ENCODE measurements at regions not wholly inside any gene's neighbourhood (a gene's known extent, or its start where the extent isn't known, plus 50 kb on each side); places are given as distances from the start of the nearest gene placed in this dataset.
A peak's percentile ranks its signal among the peaks of the same experiment; 100 is the strongest.
"Not testable (repeated sequence)": the region's sequence is repeated elsewhere in the genome, so short reads cannot be mapped to it uniquely, and the experiment has no call there.

DNA sequence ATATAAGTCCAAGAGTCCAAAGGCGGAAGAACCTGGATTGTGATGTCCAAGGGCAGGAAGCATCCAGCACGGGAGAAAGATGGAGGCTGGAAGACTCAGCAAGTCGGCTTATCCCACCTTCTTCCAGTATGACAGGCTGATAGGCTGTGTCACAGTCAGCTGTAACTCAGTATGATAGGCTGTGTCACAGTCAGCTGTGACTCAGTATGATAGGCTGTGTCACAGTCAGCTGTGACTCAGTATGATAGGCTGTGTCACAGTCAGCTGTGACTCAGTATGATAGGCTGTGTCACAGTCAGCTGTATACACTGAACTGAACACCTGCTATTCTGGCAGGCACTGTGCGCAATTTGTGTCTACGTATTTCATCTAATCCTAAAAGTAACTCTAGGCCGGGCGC, 271.9 kb downstream of the LRATD1 start:
- not testable (repeated sequence) for DNase-seq (ENCODE audit: low read depth in 2 of 3, low spot score in 2 of 3)

DNA sequence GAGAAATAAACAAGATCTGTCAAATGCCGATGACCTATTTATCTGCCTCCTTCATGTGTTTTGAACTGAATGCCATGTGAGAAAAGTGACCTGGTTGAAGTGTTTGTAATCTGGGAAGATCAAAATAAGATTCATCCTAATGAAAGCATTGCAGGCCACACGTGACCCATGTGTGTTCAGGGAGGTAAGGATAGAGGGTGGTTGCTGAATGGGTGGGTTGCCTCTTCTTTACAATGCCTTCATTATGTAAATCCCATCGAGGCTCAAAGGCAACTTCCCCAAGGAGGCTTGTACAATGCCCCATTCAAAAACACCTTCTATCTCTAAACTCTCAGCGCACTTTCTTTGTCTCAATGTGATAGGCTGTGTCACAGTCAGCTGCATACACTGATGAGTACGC, 273.1 kb downstream of the LRATD1 start:
- no peak for DNase-seq (ENCODE audit: low read depth in 2 of 3, low spot score in 2 of 3)

- peak in 1 of 3 donors; percentile 1 for DNase-seq (ENCODE audit: low read depth in 2 of 3, low spot score in 2 of 3)
Observed at GRCh38 chr2:14907014-14907612, 274.6 kb downstream of the LRATD1 start.

DNA sequence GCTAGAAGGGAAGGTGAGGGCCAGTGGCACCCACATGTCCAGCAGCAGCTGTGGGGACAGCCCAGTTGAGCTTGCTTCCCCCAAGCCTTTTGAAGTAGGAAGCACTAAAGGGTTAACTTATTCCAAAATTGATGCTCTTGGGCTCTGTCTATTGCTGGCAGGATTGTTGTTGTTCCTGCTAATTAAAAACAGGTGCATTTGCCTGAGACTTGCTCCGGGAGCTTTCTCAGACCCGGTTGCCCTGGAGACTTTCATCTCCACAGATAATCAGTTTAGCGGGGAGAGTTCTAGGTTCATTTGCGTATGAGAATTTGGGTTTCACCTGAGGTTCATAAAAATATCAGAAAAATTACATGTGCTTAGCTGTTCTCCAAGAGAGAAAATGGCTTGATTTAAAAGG, 277.3 kb downstream of the LRATD1 start:
- DNase-seq (ENCODE audit: low read depth in 2 of 3, low spot score in 2 of 3): no peak

DNA sequence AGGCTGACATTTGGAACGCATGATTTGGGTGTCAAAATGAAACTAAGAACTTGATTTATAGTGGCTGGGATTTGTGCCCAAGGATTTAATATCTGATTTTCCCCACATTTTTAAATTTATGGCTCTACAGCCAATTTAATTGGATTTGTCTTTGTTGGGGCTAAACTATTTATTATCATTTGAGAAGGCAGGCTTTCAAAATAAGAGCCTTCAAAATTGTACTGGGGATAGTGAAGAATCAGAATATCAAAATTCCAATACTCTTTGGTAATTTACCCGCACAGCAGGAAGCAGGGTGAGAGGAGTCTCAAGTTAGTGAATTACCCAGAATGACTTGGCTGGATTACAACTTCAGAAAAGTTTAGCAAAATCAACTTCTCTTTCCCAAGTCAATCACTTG, 278.1 kb downstream of the LRATD1 start:
- no peak for DNase-seq (ENCODE audit: low read depth in 2 of 3, low spot score in 2 of 3)

DNA sequence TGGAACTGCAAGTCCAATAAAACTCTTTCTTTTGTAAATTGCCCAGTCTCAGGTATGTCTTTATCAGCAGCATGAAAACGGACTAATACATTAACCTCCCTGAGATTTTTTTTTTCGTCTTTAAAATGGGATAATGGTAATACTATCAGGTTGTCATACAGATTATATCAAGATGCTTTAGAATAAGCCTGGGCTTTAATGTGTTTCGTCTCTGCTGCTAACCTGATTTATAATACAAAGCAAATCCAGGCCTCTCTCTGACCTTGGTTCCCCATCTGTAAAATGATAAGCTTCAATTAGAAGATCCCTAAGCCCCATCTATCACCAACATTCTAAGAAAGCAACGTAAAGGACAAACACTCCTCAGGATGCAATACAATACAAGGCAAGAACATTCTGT, 283.5 kb downstream of the LRATD1 start:
- DNase-seq (ENCODE audit: low read depth in 2 of 3, low spot score in 2 of 3): no peak

- DNase-seq (ENCODE audit: low read depth in 2 of 3, low spot score in 2 of 3): no peak
Observed at GRCh38 chr2:14923820-14924580, 291.5 kb downstream of the LRATD1 start.

- DNase-seq (ENCODE audit: low read depth in 2 of 3, low spot score in 2 of 3): no peak
Observed at GRCh38 chr2:14925471-14925870, 293.0 kb downstream of the LRATD1 start.

GRCh38 chr2:14927021-14927564, 294.6 kb downstream of the LRATD1 start:
- DNase-seq (ENCODE audit: low read depth in 2 of 3, low spot score in 2 of 3): no peak

DNA sequence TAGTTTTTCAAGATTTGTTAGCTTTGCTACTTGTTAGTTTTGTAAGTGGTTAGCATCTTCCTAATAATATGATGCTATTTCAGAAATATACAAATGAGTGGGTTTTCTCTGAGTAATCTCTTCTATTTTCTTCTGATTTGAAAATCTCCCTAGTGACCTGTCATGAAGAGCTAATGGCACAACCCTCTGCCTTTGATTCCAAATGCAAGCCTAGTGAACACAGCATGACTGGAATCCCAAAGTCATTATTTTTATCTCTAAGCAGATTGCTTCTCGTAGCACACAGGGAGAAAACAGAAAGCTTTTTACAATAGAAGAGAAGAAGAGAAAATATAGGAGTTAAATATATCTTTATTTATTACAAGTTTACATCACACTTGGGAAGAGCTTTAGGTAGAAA, 295.5 kb downstream of the LRATD1 start:
- DNase-seq (ENCODE audit: low read depth in 2 of 3, low spot score in 2 of 3): no peak

GRCh38 chr2:14930441-14930840, 297.9 kb downstream of the LRATD1 start:
- no peak for DNase-seq (ENCODE audit: low read depth in 2 of 3, low spot score in 2 of 3)

GRCh38 chr2:14932285-14932684, 299.8 kb downstream of the LRATD1 start:
- DNase-seq (ENCODE audit: low read depth in 2 of 3, low spot score in 2 of 3): no peak

DNA sequence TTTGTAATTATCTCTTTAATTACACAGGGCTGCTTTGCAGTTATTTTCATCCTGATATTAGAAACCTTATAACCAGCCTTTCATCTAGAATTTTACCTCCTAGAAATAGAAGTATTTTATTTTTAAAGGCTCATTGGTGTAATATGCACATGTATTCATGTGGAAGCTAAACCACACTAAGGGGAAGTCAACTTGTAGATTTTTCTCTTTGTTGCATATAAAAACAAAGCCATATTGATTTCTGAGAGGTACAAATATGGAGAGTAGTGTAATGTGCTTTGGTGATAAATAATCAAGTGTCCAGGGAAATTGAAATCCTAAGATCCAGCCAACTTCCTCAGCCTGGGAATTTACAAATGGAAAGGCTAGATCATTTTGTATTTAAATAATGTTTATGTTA, 301.2 kb downstream of the LRATD1 start:
- DNase-seq (ENCODE audit: low read depth in 2 of 3, low spot score in 2 of 3): no peak

GRCh38 chr2:14936426-14936825, 303.9 kb downstream of the LRATD1 start:
- DNase-seq (ENCODE audit: low read depth in 2 of 3, low spot score in 2 of 3): no peak

GRCh38 chr2:14937336-14937735, 304.8 kb downstream of the LRATD1 start:
- DNase-seq (ENCODE audit: low read depth in 2 of 3, low spot score in 2 of 3): no peak

DNA sequence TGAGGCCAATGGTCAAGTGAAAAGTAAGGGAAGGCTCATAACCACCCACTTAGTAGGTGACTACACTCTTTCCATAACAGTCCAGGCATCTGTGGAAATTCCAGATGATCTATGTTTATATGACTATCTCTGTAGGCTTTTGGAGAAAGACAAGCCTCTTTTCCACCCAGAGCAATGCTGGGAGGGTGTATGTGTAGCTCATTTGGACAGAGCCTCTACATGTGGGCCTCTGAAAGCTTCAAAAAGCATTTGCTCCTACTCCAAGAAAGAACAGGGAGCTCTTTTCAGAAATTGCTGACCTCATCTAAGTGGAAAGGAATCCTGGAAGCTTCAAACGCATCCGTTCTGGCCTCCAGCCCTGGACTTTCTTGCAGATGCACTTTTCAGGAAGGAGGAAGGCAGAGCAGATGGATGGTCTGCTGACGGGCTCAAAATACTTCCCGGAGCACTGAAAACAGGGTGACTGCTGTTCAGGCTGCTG, 308.7 kb downstream of the LRATD1 start:
- no peak for DNase-seq (ENCODE audit: low read depth in 2 of 3, low spot score in 2 of 3)

GRCh38 chr2:14942987-14943386, 310.5 kb downstream of the LRATD1 start:
- DNase-seq (ENCODE audit: low read depth in 2 of 3, low spot score in 2 of 3): no peak

GRCh38 chr2:14944562-14945346, 312.2 kb downstream of the LRATD1 start:
- DNase-seq (ENCODE audit: low read depth in 2 of 3, low spot score in 2 of 3): no peak

DNA sequence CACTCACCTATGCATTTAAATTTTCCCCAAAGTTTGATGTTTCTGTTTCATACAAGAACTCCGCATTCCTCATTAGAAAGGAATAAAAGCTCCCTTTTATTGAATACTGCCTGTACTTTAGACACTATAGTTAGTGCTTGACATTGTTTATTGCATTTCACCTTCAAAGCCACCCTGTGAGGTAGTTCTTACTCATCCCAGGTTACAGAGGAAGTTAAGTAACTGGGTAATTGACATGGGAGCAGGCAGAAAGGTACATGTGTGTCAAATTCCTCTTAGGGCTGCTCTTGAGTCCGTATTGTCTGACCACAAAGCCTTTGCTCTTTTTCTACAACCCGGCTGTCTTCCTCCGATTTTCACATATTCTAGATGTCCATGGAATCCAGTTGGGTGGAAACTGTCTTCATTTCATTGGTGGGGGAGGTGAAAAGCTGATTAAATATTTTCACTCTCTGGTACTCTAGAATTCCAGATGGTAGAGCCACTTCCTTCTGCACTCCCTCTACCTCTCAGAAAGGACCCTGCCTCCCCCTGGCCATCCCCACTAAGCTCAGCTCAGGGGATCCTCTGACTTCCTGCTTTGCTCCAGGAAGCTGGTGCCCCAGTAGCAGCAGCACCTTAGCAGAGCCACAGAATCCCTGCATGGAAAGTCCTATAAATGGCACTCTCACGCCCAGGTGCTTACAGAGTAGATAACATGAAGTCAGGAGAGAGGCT, 319.2 kb downstream of the LRATD1 start:
- DNase-seq (ENCODE audit: low read depth in 2 of 3, low spot score in 2 of 3): no peak

DNA sequence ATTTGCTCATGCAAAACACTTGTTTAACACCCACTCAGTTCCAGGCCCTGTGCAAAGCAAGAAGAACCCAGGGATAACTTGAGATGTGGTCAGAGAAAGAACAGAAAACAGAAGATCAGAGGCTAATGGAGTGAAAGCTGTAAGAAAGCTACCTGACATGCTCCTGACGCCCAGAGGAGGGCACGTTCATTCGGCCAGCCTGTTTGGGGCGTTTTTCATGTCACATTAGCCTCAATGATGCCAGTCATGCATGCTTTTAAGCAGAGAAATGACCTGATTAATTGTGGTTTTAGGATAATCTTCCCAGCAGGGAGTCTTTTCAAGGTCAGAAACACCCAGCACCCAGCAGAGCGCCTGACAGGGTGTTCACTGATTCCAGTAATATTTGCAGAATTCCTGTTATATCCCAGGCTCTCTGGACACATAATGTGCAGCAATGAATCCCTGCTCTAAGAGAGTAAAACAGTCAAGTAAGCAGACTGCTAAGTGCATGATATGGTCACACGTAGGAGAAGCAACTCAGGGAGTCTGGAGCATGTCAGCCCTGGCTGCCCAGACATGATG, 320.0 kb downstream of the LRATD1 start:
- no peak for DNase-seq (ENCODE audit: low read depth in 2 of 3, low spot score in 2 of 3)
